Sigmoid colon (tissue), 3 donors: ENCODE measurements at regions not wholly inside any gene's neighbourhood (a gene's known extent, or its start where the extent isn't known, plus 50 kb on each side); places are given as distances from the start of the nearest gene placed in this dataset.

ENCODE experiments used
- CTCF ChIP-seq, 4 experiments: fragments of 450-650 bp in 3 of 4; fragments of 200-600 bp in 1 of 4; IDR thresholded peaks; one replicate each; pipeline ENCODE4 v1.5.1; 2016 to 2019; ENCODE audit warnings: antibody characterized with exemption in 4 of 4, mild to moderate bottlenecking in 3 of 4, moderate library complexity in 2 of 4
- POLR2A ChIP-seq, 2 donors: fragments of 450-650 bp; IDR thresholded peaks; one replicate each; pipeline ENCODE4 v1.6.1; 2016; ENCODE audit warnings: antibody characterized with exemption in 2 of 2, mild to moderate bottlenecking in 2 of 2, moderate library complexity in 2 of 2

GRCh38 chr5:68587171-68587570, 371.6 kb downstream of the PIK3R1 start:
- TF ChIP-seq POLR2A (IDR thresholded peaks at IDR 0.05) (no peak), CTCF (IDR thresholded peaks at IDR 0.05) (no peak)
